SK-N-SH treated with all-trans-retinoic acid at 6 μM for 48 hours (cell line): ENCODE measurements at regions not wholly inside any gene's neighbourhood (a gene's known extent, or its start where the extent isn't known, plus 50 kb on each side); places are given as distances from the start of the nearest gene placed in this dataset.

ENCODE experiments used
- ATAC-seq: fragments of 200-7000 bp; cut with Tn5 transposase; 3 replicates; pipeline ENCODE4 v1.9.1; 2020; ENCODE audit warnings: mild to moderate bottlenecking, moderate library complexity
- ARNTL ChIP-seq: fragments of 450-650 bp; formaldehyde crosslinking; IDR thresholded peaks from 2 replicates; pipeline ENCODE4 v1.5.0; 2020; ENCODE audit warnings: low read depth, mild to moderate bottlenecking, moderate library complexity, borderline replicate concordance
- BACH2 ChIP-seq: fragments of 250-450 bp; sonication (Bioruptor Pico); IDR thresholded peaks from 2 replicates; pipeline ENCODE4 v1.9.0; 2021; ENCODE audit warnings: mild to moderate bottlenecking, borderline replicate concordance
- CSDC2 ChIP-seq: fragments of 250-450 bp; sonication (Bioruptor Pico); IDR thresholded peaks from 2 replicates; pipeline ENCODE4 v1.5.0; 2020; ENCODE audit warnings: mild to moderate bottlenecking, moderate library complexity
- GLIS3 ChIP-seq: fragments of 250-450 bp; sonication (Bioruptor Pico); IDR thresholded peaks from 2 replicates; pipeline ENCODE4 v1.5.0; 2020; ENCODE audit warnings: mild to moderate bottlenecking, moderate library complexity
- ISL1 ChIP-seq: fragments of 250-450 bp; sonication (Bioruptor Pico); IDR thresholded peaks from 2 replicates; pipeline ENCODE4 v2.1.2; 2022; ENCODE audit warnings: mild to moderate bottlenecking, moderate library complexity
- OSR1 ChIP-seq: fragments of 250-450 bp; sonication (Bioruptor Pico); IDR thresholded peaks from 2 replicates; pipeline ENCODE4 v1.8.0; 2022; ENCODE audit warnings: moderate library complexity, mild to moderate bottlenecking, inconsistent platforms
- PPARA ChIP-seq: fragments of 250-450 bp; sonication (Bioruptor Pico); IDR thresholded peaks from 2 replicates; pipeline ENCODE4 v1.5.0; 2020; ENCODE audit warnings: mild to moderate bottlenecking, borderline replicate concordance
- RARB ChIP-seq: fragments of 250-450 bp; sonication (Bioruptor Pico); IDR thresholded peaks from 2 replicates; pipeline ENCODE4 v1.8.0; 2021; ENCODE audit warnings: mild to moderate bottlenecking, moderate library complexity
- SNAI2 ChIP-seq: fragments of 250-450 bp; sonication (Bioruptor Pico); IDR thresholded peaks from 2 replicates; pipeline ENCODE4 v1.5.0; 2020; ENCODE audit warnings: mild to moderate bottlenecking, moderate library complexity
- TCF4 ChIP-seq: fragments of 250-450 bp; sonication (Bioruptor Pico); IDR thresholded peaks from 2 replicates; pipeline ENCODE4 v1.8.0; 2021; ENCODE audit warnings: mild to moderate bottlenecking, moderate library complexity, borderline replicate concordance
- TOX ChIP-seq: fragments of 250-450 bp; sonication (Bioruptor Pico); IDR thresholded peaks from 2 replicates; pipeline ENCODE4 v1.8.0; 2021; ENCODE audit warnings: mild to moderate bottlenecking, moderate library complexity, borderline replicate concordance
- ZC3H10 ChIP-seq: fragments of 250-450 bp; sonication (Bioruptor Pico); IDR thresholded peaks from 2 replicates; pipeline ENCODE4 v1.5.1; 2021; ENCODE audit warnings: mild to moderate bottlenecking, moderate library complexity
- ZFP3 ChIP-seq: fragments of 250-450 bp; sonication (Bioruptor Pico); IDR thresholded peaks from 2 replicates; pipeline ENCODE4 v1.5.0; 2020; ENCODE audit warnings: mild to moderate bottlenecking, moderate library complexity
- ZFP30 ChIP-seq: fragments of 450-650 bp; formaldehyde crosslinking; IDR thresholded peaks from 2 replicates; pipeline ENCODE4 v1.5.0; 2022; ENCODE audit warnings: mild to moderate bottlenecking, moderate library complexity
- ZNF565 ChIP-seq: fragments of 450-650 bp; formaldehyde crosslinking; conservative IDR thresholded peaks from 2 replicates; pipeline ENCODE4 v1.5.0; 2020; ENCODE audit warnings: low read depth, mild to moderate bottlenecking, moderate library complexity
- ZNF70 ChIP-seq: fragments of 450-650 bp; formaldehyde crosslinking; IDR thresholded peaks from 2 replicates; pipeline ENCODE4 v1.5.0; 2020; ENCODE audit warnings: mild to moderate bottlenecking, moderate library complexity
- ZNF8 ChIP-seq: fragments of 450-650 bp; formaldehyde crosslinking; IDR thresholded peaks from 2 replicates; pipeline ENCODE4 v1.5.0; 2020; ENCODE audit warnings: mild to moderate bottlenecking, moderate library complexity
- TF ChIP-seq, protein P1 (sequence below): fragments of 250-450 bp; sonication (Bioruptor Pico); IDR thresholded peaks from 2 replicates; pipeline ENCODE4 v1.5.1; 2020; ENCODE audit warnings: low read depth, mild to moderate bottlenecking, moderate library complexity
- TF ChIP-seq, protein P2 (sequence below): fragments of 250-450 bp; sonication (Bioruptor Pico); IDR thresholded peaks from 2 replicates; pipeline ENCODE4 v1.5.1; 2021; ENCODE audit warnings: mild to moderate bottlenecking, moderate library complexity
- TF ChIP-seq, protein P3 (sequence below): fragments of 250-450 bp; sonication (Bioruptor Pico); IDR thresholded peaks from 2 replicates; pipeline ENCODE4 v1.5.0; 2020; ENCODE audit warnings: mild to moderate bottlenecking, moderate library complexity
- TF ChIP-seq, protein P4 (sequence below): fragments of 250-450 bp; sonication (Bioruptor Pico); IDR thresholded peaks from 2 replicates; pipeline ENCODE4 v1.8.0; 2020; ENCODE audit warnings: mild to moderate bottlenecking, moderate library complexity, borderline replicate concordance

DNA sequence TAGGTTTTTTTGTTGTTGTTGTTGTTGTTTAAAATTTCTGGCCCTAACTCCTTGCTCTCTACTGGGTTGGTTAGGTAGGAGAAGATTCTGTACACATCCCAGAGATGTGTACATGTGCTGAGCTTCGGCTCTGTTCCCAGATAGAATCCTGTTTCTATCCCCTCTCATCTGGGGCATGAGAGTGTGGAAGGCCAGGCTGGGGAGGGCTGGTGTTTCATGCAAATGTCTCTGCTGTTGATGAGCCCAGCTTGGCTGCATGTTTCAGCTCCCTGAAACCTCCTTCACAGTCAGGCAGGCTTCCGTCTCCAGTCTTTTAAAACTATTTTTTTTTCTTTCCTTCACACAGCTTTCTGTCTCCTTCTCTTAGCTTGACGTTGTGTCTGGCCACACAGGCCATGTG is 526.9 kb upstream of the KLF4 start:
- no peak for ATAC-seq
- TF ChIP-seq, protein P1, sequence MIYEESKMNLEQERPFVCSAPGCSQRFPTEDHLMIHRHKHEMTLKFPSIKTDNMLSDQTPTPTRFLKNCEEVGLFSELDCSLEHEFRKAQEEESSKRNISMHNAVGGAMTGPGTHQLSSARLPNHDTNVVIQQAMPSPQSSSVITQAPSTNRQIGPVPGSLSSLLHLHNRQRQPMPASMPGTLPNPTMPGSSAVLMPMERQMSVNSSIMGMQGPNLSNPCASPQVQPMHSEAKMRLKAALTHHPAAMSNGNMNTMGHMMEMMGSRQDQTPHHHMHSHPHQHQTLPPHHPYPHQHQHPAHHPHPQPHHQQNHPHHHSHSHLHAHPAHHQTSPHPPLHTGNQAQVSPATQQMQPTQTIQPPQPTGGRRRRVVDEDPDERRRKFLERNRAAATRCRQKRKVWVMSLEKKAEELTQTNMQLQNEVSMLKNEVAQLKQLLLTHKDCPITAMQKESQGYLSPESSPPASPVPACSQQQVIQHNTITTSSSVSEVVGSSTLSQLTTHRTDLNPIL (CRISPR knock-in tag): no peak

- ATAC-seq: no peak
Observed at GRCh38 chr9:108015690-108016089, 526.1 kb upstream of the KLF4 start.

GRCh38 chr9:108014353-108014752 is 524.8 kb upstream of the KLF4 start:
- TF ChIP-seq, protein P2, sequence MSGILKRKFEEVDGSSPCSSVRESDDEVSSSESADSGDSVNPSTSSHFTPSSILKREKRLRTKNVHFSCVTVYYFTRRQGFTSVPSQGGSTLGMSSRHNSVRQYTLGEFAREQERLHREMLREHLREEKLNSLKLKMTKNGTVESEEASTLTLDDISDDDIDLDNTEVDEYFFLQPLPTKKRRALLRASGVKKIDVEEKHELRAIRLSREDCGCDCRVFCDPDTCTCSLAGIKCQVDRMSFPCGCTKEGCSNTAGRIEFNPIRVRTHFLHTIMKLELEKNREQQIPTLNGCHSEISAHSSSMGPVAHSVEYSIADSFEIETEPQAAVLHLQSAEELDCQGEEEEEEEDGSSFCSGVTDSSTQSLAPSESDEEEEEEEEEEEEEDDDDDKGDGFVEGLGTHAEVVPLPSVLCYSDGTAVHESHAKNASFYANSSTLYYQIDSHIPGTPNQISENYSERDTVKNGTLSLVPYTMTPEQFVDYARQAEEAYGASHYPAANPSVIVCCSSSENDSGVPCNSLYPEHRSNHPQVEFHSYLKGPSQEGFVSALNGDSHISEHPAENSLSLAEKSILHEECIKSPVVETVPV (CRISPR knock-in tag): no peak
- TF ChIP-seq, protein P3, sequence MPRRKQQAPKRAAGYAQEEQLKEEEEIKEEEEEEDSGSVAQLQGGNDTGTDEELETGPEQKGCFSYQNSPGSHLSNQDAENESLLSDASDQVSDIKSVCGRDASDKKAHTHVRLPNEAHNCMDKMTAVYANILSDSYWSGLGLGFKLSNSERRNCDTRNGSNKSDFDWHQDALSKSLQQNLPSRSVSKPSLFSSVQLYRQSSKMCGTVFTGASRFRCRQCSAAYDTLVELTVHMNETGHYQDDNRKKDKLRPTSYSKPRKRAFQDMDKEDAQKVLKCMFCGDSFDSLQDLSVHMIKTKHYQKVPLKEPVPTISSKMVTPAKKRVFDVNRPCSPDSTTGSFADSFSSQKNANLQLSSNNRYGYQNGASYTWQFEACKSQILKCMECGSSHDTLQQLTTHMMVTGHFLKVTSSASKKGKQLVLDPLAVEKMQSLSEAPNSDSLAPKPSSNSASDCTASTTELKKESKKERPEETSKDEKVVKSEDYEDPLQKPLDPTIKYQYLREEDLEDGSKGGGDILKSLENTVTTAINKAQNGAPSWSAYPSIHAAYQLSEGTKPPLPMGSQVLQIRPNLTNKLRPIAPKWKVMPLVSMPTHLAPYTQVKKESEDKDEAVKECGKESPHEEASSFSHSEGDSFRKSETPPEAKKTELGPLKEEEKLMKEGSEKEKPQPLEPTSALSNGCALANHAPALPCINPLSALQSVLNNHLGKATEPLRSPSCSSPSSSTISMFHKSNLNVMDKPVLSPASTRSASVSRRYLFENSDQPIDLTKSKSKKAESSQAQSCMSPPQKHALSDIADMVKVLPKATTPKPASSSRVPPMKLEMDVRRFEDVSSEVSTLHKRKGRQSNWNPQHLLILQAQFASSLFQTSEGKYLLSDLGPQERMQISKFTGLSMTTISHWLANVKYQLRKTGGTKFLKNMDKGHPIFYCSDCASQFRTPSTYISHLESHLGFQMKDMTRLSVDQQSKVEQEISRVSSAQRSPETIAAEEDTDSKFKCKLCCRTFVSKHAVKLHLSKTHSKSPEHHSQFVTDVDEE (CRISPR knock-in tag): no peak
- TF ChIP-seq PPARA (CRISPR knock-in tag) (no peak), OSR1 (no peak), TOX (CRISPR knock-in tag) (no peak), ZC3H10 (CRISPR knock-in tag) (no peak)
- TF ChIP-seq, protein P4, sequence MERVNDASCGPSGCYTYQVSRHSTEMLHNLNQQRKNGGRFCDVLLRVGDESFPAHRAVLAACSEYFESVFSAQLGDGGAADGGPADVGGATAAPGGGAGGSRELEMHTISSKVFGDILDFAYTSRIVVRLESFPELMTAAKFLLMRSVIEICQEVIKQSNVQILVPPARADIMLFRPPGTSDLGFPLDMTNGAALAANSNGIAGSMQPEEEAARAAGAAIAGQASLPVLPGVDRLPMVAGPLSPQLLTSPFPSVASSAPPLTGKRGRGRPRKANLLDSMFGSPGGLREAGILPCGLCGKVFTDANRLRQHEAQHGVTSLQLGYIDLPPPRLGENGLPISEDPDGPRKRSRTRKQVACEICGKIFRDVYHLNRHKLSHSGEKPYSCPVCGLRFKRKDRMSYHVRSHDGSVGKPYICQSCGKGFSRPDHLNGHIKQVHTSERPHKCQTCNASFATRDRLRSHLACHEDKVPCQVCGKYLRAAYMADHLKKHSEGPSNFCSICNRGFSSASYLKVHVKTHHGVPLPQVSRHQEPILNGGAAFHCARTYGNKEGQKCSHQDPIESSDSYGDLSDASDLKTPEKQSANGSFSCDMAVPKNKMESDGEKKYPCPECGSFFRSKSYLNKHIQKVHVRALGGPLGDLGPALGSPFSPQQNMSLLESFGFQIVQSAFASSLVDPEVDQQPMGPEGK (CRISPR knock-in tag): no peak
- ATAC-seq: no peak

More at GRCh38 chr9:108015690-108016089, 526.1 kb upstream of the KLF4 start:
- TF ChIP-seq ARNTL (CRISPR knock-in tag) (no peak), ISL1 (CRISPR knock-in tag) (no peak), RARB (CRISPR knock-in tag) (no peak), TCF4 (no peak), SNAI2 (CRISPR knock-in tag) (no peak), ZNF8 (no peak), ZNF70 (CRISPR knock-in tag) (no peak), TOX (CRISPR knock-in tag) (no peak), ZFP30 (CRISPR knock-in tag) (no peak), CSDC2 (CRISPR knock-in tag) (no peak), BACH2 (CRISPR knock-in tag) (no peak), ZC3H10 (CRISPR knock-in tag) (no peak), ZNF565 (CRISPR knock-in tag) (no peak), GLIS3 (no peak), PPARA (CRISPR knock-in tag) (no peak), ZFP3 (CRISPR knock-in tag) (no peak)
- TF ChIP-seq, protein P4 (CRISPR knock-in tag): no peak
- TF ChIP-seq, protein P3 (CRISPR knock-in tag): no peak
- TF ChIP-seq, protein P1 (CRISPR knock-in tag): no peak
